ENCODE measurements at regions not wholly inside any gene's neighbourhood (a gene's known extent, or its start where the extent isn't known, plus 50 kb on each side); places are given as distances from the start of the nearest gene placed in this dataset.
"Not testable (repeated sequence)": the region's sequence is repeated elsewhere in the genome, so short reads cannot be mapped to it uniquely, and the experiment has no call there.

- no peak for DNase-seq (ENCODE audit: low read depth)
- TF ChIP-seq MAX (IDR thresholded peaks at IDR 0.05; ENCODE audit: low read depth, low read length) (no peak), POLR2A (IDR thresholded peaks at IDR 0.05; ENCODE audit: extremely low read depth, insufficient read length) (no peak), CTCF (IDR thresholded peaks at IDR 0.05; ENCODE audit: low read depth, low read length) (no peak), MYC (IDR thresholded peaks at IDR 0.05; ENCODE audit: low read depth, low read length) (no peak)
- no peak overlapping the region for H3K4me3 ChIP-seq (ENCODE audit: low read depth, low read length)
These were observed 138.0 kb upstream of the ANK3 start for GRCh38 chr10:60527676-60528075.

GRCh38 chr10:60525716-60526585 lies 136.3 kb upstream of the ANK3 start:
- DNase-seq (ENCODE audit: low read depth), result no peak
- no peak overlapping the region for H3K4me3 ChIP-seq (ENCODE audit: low read depth, low read length)
- TF ChIP-seq POLR2A (IDR thresholded peaks at IDR 0.05; ENCODE audit: extremely low read depth, insufficient read length) (no peak), MYC (IDR thresholded peaks at IDR 0.05; ENCODE audit: low read depth, low read length) (no peak), MAX (IDR thresholded peaks at IDR 0.05; ENCODE audit: low read depth, low read length) (no peak), CTCF (IDR thresholded peaks at IDR 0.05; ENCODE audit: low read depth, low read length) (no peak)

DNA sequence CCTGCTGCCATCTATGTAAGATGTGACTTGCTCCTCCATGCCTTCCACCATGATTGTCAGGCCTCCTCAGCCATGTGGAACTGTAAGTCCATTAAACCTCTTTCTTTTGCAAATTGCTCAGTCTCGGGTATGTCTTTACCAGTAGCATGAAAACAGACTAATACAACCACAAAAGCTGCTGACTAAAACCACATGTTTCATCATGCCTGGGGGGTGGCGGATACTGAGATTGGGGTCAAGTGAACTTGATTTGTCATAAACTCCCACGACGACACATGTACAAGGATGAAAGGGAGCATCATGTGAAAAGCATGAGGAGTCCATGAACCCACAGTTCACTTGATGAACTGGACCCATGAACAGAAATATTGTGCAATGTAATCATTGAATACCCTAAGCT lies 134.9 kb upstream of the ANK3 start:
- TF ChIP-seq MYC (IDR thresholded peaks at IDR 0.05; ENCODE audit: low read depth, low read length) (no peak), POLR2A (IDR thresholded peaks at IDR 0.05; ENCODE audit: extremely low read depth, insufficient read length) (no peak), MAX (IDR thresholded peaks at IDR 0.05; ENCODE audit: low read depth, low read length) (no peak), CTCF (IDR thresholded peaks at IDR 0.05; ENCODE audit: low read depth, low read length) (no peak)
- DNase-seq (ENCODE audit: low read depth), result peak; percentile 33
- no peak overlapping the region for H3K4me3 ChIP-seq (ENCODE audit: low read depth, low read length)

DNA sequence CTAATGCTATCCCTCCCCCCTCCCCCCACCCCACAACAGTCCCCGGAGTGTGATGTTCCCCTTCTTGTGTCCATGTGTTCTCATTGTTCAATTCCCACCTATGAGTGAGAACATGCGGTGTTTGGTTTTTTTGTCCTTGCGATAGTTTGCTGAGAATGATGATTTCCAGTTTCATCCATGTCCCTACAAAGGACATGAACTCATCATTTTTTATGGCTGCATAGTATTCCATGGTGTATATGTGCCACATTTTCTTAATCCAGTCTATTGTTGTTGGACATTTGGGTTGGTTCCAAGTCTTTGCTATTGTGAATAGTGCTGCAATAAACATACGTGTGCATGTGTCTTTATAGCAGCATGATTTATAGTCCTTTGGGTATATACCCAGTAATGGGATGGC lies 133.7 kb upstream of the ANK3 start:
- not testable (repeated sequence) for H3K4me3 ChIP-seq (ENCODE audit: low read depth, low read length); DNase-seq (ENCODE audit: low read depth)

DNA sequence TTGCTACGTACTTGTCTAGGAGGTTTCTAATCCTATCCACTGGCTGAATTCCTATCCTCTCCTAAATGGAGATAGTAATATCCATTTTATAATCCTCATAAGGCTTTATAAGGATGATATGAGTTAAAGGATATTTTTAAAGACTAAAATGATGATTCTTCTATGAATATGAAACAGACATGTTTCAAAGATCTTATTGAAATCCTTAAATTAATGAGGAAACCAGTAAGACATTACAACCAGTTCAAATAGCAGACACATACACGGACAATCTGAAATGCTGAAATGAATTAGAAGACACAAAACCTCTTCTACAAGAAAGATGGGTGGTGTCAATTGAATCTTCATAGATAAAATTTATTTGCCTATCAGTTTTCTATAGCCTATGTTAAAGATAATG lies 132.9 kb upstream of the ANK3 start:
- DNase-seq (ENCODE audit: low read depth), result no peak
- H3K4me3 ChIP-seq (ENCODE audit: low read depth, low read length), result no peak overlapping the region
- no peak for TF ChIP-seq POLR2A (IDR thresholded peaks at IDR 0.05; ENCODE audit: extremely low read depth, insufficient read length)
- no peak for TF ChIP-seq MYC (IDR thresholded peaks at IDR 0.05; ENCODE audit: low read depth, low read length)
- TF ChIP-seq MAX (IDR thresholded peaks at IDR 0.05; ENCODE audit: low read depth, low read length), result no peak
- no peak for TF ChIP-seq CTCF (IDR thresholded peaks at IDR 0.05; ENCODE audit: low read depth, low read length)

DNA sequence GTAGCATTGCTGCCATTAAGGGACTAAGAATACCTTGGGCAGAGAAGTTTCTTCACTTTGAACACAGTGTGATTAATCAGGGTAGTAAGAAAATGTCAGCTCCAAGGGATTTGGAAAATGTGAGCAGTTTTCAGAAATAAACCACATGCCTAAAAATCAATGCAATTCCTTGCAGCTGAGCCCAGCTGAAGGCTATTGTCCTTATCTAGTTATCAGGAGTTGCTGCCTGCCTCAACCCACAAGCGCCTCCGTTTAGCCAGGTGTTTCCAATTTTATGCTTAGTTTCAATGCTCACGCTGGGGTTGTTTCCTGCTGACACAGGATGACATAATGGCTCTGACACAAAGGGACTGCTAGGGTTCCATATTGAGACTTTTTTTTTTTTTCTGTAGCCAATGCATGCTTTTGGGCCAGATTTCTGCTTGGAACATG lies 132.3 kb upstream of the ANK3 start:
- no peak for TF ChIP-seq POLR2A (IDR thresholded peaks at IDR 0.05; ENCODE audit: extremely low read depth, insufficient read length)
- TF ChIP-seq MYC (IDR thresholded peaks at IDR 0.05; ENCODE audit: low read depth, low read length), result no peak
- TF ChIP-seq CTCF (IDR thresholded peaks at IDR 0.05; ENCODE audit: low read depth, low read length), result no peak
- no peak for TF ChIP-seq MAX (IDR thresholded peaks at IDR 0.05; ENCODE audit: low read depth, low read length)
- DNase-seq (ENCODE audit: low read depth), result no peak
- no peak overlapping the region for H3K4me3 ChIP-seq (ENCODE audit: low read depth, low read length)

Data from NB4 (cell line).